MM.1S (cell line): ENCODE measurements at regions not wholly inside any gene's neighbourhood (a gene's known extent, or its start where the extent isn't known, plus 50 kb on each side); places are given as distances from the start of the nearest gene placed in this dataset.

ENCODE experiments used
- DNase-seq: peaks from one replicate; pipeline ENCODE4 v3.0.0-alpha.2; 2015
- H2AFZ ChIP-seq: fragments of 300-600 bp; sonication (generic); 2 replicates; pipeline ENCODE4 v1.6.0; 2016; ENCODE audit warnings: antibody characterized with exemption, low read length
- H3F3A ChIP-seq: fragments of 300-600 bp; sonication (generic); 2 replicates; pipeline ENCODE4 v1.6.1; 2016; ENCODE audit warnings: mild to moderate bottlenecking, antibody characterized with exemption, low read length, moderate library complexity, mixed read lengths; ENCODE audit not compliant: insufficient read depth
- H3K27ac ChIP-seq: fragments of 300-600 bp; sonication (generic); 2 replicates; pipeline ENCODE4 v1.5.1; 2016; ENCODE audit warnings: mild to moderate bottlenecking, low read length
- H3K27me3 ChIP-seq: fragments of 300-600 bp; sonication (generic); replicated peaks from 2 replicates; pipeline ENCODE4 v1.6.0; 2016; ENCODE audit warnings: low read length; ENCODE audit not compliant: insufficient read depth
- H3K36me3 ChIP-seq: fragments of 300-600 bp; sonication (generic); replicated peaks from 2 replicates; pipeline ENCODE4 v1.6.1; 2016; ENCODE audit warnings: mild to moderate bottlenecking, low read length, mixed read lengths; ENCODE audit not compliant: insufficient read depth
- H3K4me1 ChIP-seq: fragments of 300-600 bp; sonication (generic); 2 replicates; pipeline ENCODE4 v1.6.1; 2016; ENCODE audit warnings: low read length, mixed read lengths
- H3K4me2 ChIP-seq: fragments of 300-600 bp; sonication (generic); 2 replicates; pipeline ENCODE4 v1.6.0; 2016; ENCODE audit warnings: low read depth, low read length
- H3K4me3 ChIP-seq: fragments of 300-600 bp; sonication (generic); 2 replicates; pipeline ENCODE4 v1.5.1; 2016; ENCODE audit warnings: low read length, mixed read lengths
- H3K79me2 ChIP-seq: fragments of 300-600 bp; sonication (generic); 2 replicates; pipeline ENCODE4 v1.6.1; 2016; ENCODE audit warnings: mixed run types, low read length, mixed read lengths
- H3K9ac ChIP-seq: fragments of 300-600 bp; sonication (generic); 2 replicates; pipeline ENCODE4 v1.6.1; 2016; ENCODE audit warnings: low read length, mixed read lengths
- H3K9me2 ChIP-seq: fragments of 300-600 bp; sonication (generic); replicated peaks from 2 replicates; pipeline ENCODE4 v1.6.1; 2016; ENCODE audit warnings: mild to moderate bottlenecking, low read length, mixed read lengths; ENCODE audit not compliant: insufficient read depth
- H3K9me3 ChIP-seq: fragments of 300-600 bp; sonication (generic); replicated peaks from 2 replicates; pipeline ENCODE4 v1.6.1; 2016; ENCODE audit warnings: mild to moderate bottlenecking, low read length, mixed read lengths; ENCODE audit not compliant: insufficient read depth
- H4K20me1 ChIP-seq: fragments of 300-600 bp; sonication (generic); 2 replicates; pipeline ENCODE4 v1.6.1; 2016; ENCODE audit warnings: mild to moderate bottlenecking, low read length, moderate library complexity, mixed read lengths; ENCODE audit not compliant: insufficient read depth
- EZH2 ChIP-seq: fragments of 300-600 bp; sonication (generic); optimal IDR thresholded peaks from 2 replicates; pipeline ENCODE3; 2017; ENCODE audit warnings: low read depth, mild to moderate bottlenecking, antibody characterized with exemption, low read length, mixed read lengths
- EZH2phosphoT487 ChIP-seq: fragments of 300-600 bp; sonication (generic); IDR thresholded peaks from 2 replicates; pipeline ENCODE4 v1.6.1; 2018; ENCODE audit warnings: antibody characterized with exemption, low read length
- TF ChIP-seq, protein P1 (sequence below): fragments of 300-600 bp; sonication (generic); IDR thresholded peaks from 2 replicates; pipeline ENCODE4 v1.5.1; 2016; ENCODE audit warnings: antibody characterized with exemption, low read length, mixed read lengths

DNA sequence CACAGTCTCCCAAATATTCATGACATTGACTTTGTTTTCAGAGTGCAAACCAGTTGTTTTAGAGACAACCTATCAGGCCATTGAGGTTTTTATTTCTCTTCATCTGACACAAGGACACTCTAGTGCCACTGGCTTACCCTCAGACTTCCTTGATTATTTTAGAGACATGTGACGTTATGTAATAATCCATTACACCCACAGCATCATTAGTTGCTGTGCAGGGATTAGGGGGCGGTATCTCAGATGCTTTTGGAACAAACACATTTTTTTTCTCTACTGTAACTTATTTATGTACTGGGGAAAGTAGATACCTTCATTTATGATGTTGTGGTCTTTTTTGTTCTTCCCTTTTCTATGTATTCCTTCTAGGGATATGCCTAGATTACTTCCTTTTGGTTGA, 2293.1 kb downstream of the PCDH7 start:
- H2AFZ ChIP-seq: no peak overlapping the region
- no peak overlapping the region for H3K4me3 ChIP-seq

DNA sequence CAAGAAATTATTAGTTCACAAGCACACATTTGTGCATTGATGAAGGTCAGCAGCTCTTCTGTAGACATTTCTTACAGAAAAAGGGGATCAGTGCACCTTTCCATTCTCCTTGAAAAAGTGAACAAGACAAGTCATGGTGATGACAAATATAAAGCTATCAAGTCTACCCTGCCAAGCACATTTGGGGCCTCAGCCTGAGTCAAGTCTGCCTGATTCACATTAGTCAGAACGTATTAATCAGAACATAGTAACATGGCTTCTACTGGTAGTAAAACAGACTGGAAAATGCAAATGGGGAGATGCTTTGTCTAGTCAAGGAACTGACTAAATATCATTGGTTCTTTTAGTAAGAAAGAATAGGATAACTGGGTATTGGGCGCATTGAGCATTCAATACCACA, 2305.1 kb downstream of the PCDH7 start:
- H3K4me1 ChIP-seq: no peaks in the 10 kb centered on the region
- H3K4me3 ChIP-seq: no peak overlapping the region
- no peak for DNase-seq
- no peak overlapping the region for H3K4me2 ChIP-seq
- H3K79me2 ChIP-seq: no peaks in the 10 kb centered on the region
- H3K36me3 ChIP-seq: no peaks in the 10 kb centered on the region
- H3F3A ChIP-seq: no peaks in the 10 kb centered on the region
- H3K27ac ChIP-seq: no peak overlapping the region
- H4K20me1 ChIP-seq: no peaks in the 10 kb centered on the region
- H3K27me3 ChIP-seq: no peaks in the 10 kb centered on the region
- H2AFZ ChIP-seq: no peak overlapping the region
- no peak overlapping the region for H3K9ac ChIP-seq
- no peaks in the 10 kb centered on the region for H3K9me2 ChIP-seq
- no peak for TF ChIP-seq EZH2phosphoT487
- no peak for TF ChIP-seq EZH2
- TF ChIP-seq, protein P1, sequence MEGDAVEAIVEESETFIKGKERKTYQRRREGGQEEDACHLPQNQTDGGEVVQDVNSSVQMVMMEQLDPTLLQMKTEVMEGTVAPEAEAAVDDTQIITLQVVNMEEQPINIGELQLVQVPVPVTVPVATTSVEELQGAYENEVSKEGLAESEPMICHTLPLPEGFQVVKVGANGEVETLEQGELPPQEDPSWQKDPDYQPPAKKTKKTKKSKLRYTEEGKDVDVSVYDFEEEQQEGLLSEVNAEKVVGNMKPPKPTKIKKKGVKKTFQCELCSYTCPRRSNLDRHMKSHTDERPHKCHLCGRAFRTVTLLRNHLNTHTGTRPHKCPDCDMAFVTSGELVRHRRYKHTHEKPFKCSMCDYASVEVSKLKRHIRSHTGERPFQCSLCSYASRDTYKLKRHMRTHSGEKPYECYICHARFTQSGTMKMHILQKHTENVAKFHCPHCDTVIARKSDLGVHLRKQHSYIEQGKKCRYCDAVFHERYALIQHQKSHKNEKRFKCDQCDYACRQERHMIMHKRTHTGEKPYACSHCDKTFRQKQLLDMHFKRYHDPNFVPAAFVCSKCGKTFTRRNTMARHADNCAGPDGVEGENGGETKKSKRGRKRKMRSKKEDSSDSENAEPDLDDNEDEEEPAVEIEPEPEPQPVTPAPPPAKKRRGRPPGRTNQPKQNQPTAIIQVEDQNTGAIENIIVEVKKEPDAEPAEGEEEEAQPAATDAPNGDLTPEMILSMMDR: no peak
- H3K9me3 ChIP-seq: no peaks in the 10 kb centered on the region

More for the DNA sequence above, 2293.1 kb downstream of the PCDH7 start:
- Histone ChIP-seq H3K27ac (no peak overlapping the region), H3K9ac (no peak overlapping the region), H3K4me2 (no peak overlapping the region), H3K36me3 (no peaks in the 10 kb centered on the region), H3F3A (no peaks in the 10 kb centered on the region), H3K79me2 (no peaks in the 10 kb centered on the region), H3K27me3 (no peaks in the 10 kb centered on the region), H3K9me3 (no peaks in the 10 kb centered on the region), H3K4me1 (no peaks in the 10 kb centered on the region), H3K9me2 (no peaks in the 10 kb centered on the region), H4K20me1 (no peaks in the 10 kb centered on the region)
- no peak for DNase-seq
- TF ChIP-seq EZH2 (no peak), EZH2phosphoT487 (no peak)
- TF ChIP-seq, protein P1: no peak

DNA sequence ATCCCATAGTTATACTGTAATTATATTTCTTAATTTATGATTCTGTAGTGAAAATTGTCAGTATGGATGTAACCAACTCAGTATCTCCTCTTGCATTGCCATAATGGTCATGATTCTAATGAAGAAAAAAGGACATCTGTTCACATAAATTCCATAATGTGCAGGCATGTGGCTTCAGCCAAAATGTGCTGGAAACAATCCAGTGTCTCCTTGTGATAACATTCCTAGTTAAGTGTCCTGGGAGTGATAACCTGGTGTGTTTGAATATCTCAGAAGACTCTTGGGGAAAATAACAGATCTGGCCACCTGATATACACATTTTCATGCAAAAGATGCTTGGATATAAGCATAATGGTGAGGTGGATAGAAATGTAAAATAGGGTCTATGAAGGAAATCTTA, 2309.8 kb downstream of the PCDH7 start:
- no peak for TF ChIP-seq EZH2phosphoT487
- TF ChIP-seq, protein P1: no peak
- no peak for TF ChIP-seq EZH2

More for the DNA sequence above, 2309.8 kb downstream of the PCDH7 start:
- no peak for DNase-seq
- no peaks in the 10 kb centered on the region for H3K36me3 ChIP-seq
- no peaks in the 10 kb centered on the region for H3F3A ChIP-seq
- H3K9ac ChIP-seq: no peak overlapping the region
- no peak overlapping the region for H3K4me2 ChIP-seq
- H3K9me3 ChIP-seq: no peaks in the 10 kb centered on the region
- H3K27ac ChIP-seq: no peak overlapping the region
- H4K20me1 ChIP-seq: no peaks in the 10 kb centered on the region
- H3K27me3 ChIP-seq: no peaks in the 10 kb centered on the region
- H3K4me3 ChIP-seq: no peak overlapping the region
- no peak overlapping the region for H2AFZ ChIP-seq
- H3K4me1 ChIP-seq: no peaks in the 10 kb centered on the region
- no peaks in the 10 kb centered on the region for H3K9me2 ChIP-seq
- no peaks in the 10 kb centered on the region for H3K79me2 ChIP-seq
